Testis (tissue), 2 donors: ENCODE measurements at regions not wholly inside any gene's neighbourhood (a gene's known extent, or its start where the extent isn't known, plus 50 kb on each side); places are given as distances from the start of the nearest gene placed in this dataset.

Experiments used
- POLR2A ChIP-seq: fragments of 450-650 bp; IDR thresholded peaks from one replicate; pipeline ENCODE4 v1.6.1; 2017; ENCODE audit warnings: antibody characterized with exemption, mild to moderate bottlenecking, moderate library complexity
- TF ChIP-seq, protein P1 (sequence below), 3 experiments: fragments of 450-650 bp in 2 of 3; fragments of 200-600 bp in 1 of 3; sonication (generic) in 1 of 3; IDR thresholded peaks; one replicate each; pipeline ENCODE4 v1.5.1; 2016 to 2019; ENCODE audit warnings: antibody characterized with exemption in 3 of 3, mild to moderate bottlenecking in 2 of 3, moderate library complexity in 1 of 3

DNA sequence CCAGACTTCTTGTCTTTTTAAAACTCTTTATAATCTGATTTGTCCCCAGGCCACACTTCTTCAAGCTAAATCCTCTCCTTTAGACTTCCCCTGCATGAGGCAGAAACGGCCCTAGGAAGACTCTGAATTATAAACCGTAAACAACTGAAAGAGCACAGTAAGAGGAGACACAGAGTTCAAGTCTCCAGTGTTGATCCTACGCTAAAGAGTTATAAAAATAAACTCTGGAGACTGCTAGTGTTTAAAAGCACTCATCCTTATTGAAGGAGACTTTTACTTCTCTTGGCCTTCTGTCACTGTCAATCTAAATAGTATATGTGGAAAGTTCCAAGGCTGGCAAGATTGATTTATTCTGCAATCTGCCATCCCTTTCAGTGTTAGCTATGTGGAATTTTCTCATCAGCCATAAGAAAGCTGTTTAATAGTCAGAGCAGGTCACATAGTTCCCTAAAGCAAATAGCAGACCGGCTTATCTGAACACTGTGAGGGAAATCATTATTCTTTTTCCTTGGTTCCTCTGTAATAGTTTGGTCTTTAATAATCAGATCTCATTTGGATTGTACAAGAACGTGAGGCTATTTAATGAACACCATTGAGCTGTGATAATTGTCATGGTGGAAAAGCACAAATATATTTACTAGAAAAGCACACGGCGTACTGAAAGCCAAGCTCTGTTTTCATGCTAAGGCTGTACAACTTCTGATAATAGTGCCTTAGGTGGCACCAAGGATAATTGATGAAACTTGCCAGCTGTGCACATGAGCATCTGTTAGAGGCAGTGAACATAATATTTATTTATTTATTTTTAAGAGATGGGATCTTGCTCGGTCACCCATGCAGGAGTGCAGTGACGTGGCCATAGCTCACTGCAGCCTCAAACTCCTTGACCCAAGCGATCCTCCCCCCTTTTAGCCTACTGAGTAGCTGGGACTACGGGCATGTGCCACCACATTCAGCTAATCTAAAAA lies 157.7 kb downstream of the CEP135 start:
- TF ChIP-seq, protein P1, sequence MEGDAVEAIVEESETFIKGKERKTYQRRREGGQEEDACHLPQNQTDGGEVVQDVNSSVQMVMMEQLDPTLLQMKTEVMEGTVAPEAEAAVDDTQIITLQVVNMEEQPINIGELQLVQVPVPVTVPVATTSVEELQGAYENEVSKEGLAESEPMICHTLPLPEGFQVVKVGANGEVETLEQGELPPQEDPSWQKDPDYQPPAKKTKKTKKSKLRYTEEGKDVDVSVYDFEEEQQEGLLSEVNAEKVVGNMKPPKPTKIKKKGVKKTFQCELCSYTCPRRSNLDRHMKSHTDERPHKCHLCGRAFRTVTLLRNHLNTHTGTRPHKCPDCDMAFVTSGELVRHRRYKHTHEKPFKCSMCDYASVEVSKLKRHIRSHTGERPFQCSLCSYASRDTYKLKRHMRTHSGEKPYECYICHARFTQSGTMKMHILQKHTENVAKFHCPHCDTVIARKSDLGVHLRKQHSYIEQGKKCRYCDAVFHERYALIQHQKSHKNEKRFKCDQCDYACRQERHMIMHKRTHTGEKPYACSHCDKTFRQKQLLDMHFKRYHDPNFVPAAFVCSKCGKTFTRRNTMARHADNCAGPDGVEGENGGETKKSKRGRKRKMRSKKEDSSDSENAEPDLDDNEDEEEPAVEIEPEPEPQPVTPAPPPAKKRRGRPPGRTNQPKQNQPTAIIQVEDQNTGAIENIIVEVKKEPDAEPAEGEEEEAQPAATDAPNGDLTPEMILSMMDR (IDR thresholded peaks at IDR 0.05), result no peak
- TF ChIP-seq POLR2A, result no peak
